OCI-LY3 (cell line): ENCODE measurements at regions not wholly inside any gene's neighbourhood (a gene's known extent, or its start where the extent isn't known, plus 50 kb on each side); places are given as distances from the start of the nearest gene placed in this dataset.
A peak's percentile ranks its signal among the peaks of the same experiment; 100 is the strongest.

ENCODE experiments used
- H2AFZ ChIP-seq: fragments of 200-600, 300-600 bp; shearing (Covaris generic); 2 replicates; pipeline ENCODE4 v1.6.0; 2014; ENCODE audit warnings: antibody characterized with exemption, low read depth, low read length
- H3K27ac ChIP-seq: fragments of 200-600, 300-600 bp; sonication (generic); 2 replicates; pipeline ENCODE4 v1.5.1; 2014; ENCODE audit warnings: mild to moderate bottlenecking, low read length, moderate library complexity, mixed read lengths
- H3K27me3 ChIP-seq: fragments of 200-600, 300-600 bp; sonication (generic); 2 replicates; pipeline ENCODE4 v1.6.1; 2014; ENCODE audit warnings: low read depth, low read length, mixed read lengths
- H3K36me3 ChIP-seq: fragments of 200-600, 300-600 bp; sonication (generic); replicated peaks from 2 replicates; pipeline ENCODE3; 2014; ENCODE audit warnings: low read depth, low read length, mixed read lengths
- H3K4me1 ChIP-seq: fragments of 300-600, 200-600 bp; sonication (generic); 2 replicates; pipeline ENCODE4 v1.6.1; 2014; ENCODE audit warnings: low read length, mixed read lengths
- H3K4me2 ChIP-seq: fragments of 200-600, 300-600 bp; sonication (generic); 2 replicates; pipeline ENCODE4 v1.6.1; 2014; ENCODE audit warnings: low read length, mixed read lengths
- H3K4me3 ChIP-seq: fragments of 300-600, 200-600 bp; sonication (generic); 2 replicates; pipeline ENCODE4 v1.5.1; 2014; ENCODE audit warnings: antibody characterized with exemption, mild to moderate bottlenecking, low read length, moderate library complexity
- H3K79me2 ChIP-seq: fragments of 300-600, 200-600 bp; shearing (Covaris generic); 2 replicates; pipeline ENCODE4 v1.6.1; 2014; ENCODE audit warnings: mild to moderate bottlenecking, low read length, mixed read lengths
- H3K9ac ChIP-seq: fragments of 300-600, 200-600 bp; shearing (Covaris generic); 2 replicates; pipeline ENCODE4 v1.6.0; 2014; ENCODE audit warnings: mild to moderate bottlenecking, low read length, moderate library complexity
- H3K9me3 ChIP-seq: fragments of 200-600, 300-600 bp; shearing (Covaris generic); 2 replicates; pipeline ENCODE4 v1.6.1; 2014; ENCODE audit warnings: low read length, mixed read lengths; ENCODE audit not compliant: insufficient read depth
- H4K20me1 ChIP-seq: fragments of 200-600, 300-600 bp; sonication (generic); 2 replicates; pipeline ENCODE4 v1.6.1; 2016; ENCODE audit warnings: low read length, mixed read lengths; ENCODE audit not compliant: insufficient read depth
- CTCF ChIP-seq: fragments of 200-600, 300-600 bp; sonication (generic); IDR thresholded peaks from 2 replicates; pipeline ENCODE4 v1.5.1; 2014; ENCODE audit warnings: antibody characterized with exemption, low read length, low read depth
- EZH2phosphoT487 ChIP-seq: fragments of 200-600 bp; shearing (Covaris generic); IDR thresholded peaks from 2 replicates; pipeline ENCODE4 v1.6.1; 2018; ENCODE audit warnings: antibody characterized with exemption, mixed run types, low read depth

DNA sequence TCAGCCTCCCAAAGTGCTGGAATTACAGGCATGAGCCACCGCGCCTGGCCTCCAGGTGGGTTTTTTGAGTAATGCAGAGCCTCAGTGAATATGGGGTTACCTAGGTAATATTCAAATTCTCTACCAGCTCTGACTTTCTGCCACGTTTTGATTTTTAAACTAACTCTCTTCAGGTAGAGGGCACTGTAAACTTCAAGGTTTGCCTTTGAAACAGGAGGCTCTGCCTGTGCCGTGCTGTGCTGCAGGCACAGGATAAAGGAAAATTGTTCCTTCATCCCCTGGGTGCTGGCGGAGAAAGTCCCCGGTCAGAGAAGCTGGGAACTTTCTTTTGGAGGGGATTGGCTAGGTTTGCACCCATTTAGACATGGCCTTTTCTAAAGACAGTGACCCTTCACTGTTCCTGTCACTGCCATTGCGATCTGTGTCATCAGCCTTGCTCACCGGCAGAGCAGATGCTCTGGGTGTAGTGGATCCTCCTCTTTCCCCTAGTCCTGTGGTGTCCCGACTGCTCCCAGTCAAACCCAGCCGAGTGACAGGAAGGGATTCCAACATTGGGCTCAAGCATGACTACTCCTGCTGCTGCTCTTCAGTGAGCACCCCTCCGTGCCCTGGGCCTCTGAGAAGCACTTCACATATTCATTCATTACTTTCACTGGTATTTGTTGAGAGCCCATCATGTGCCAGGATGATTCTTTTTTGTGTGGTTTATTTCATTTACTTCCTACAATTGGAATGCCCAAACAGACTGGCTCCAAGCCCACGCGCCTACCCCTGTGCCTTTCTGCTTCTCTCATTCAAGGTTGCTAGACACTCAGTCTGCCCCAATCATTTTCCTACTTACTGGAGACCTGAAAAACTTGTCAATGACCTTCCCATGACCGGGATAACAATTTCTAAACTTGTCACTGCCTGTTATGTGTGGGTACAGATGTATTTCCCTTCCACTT, 103.6 kb downstream of the TMEM30B start:
- no peak overlapping the region for H3K27ac ChIP-seq
- TF ChIP-seq CTCF, result peak; percentile 22; the same call in 1 of the 2 replicates
- TF ChIP-seq EZH2phosphoT487, result no peak
- no peaks in the 10 kb centered on the region for H4K20me1 ChIP-seq
- no peaks in the 10 kb centered on the region for H3K36me3 ChIP-seq
- H3K9ac ChIP-seq, result no peak overlapping the region
- peak overlapping the region; percentile 63 for H2AFZ ChIP-seq
- H3K27me3 ChIP-seq, result peaks cover 4% of the 10 kb centered on the region; the same call in 1 of the 2 replicates
- peak overlapping the region; percentile 27; the same call in 1 of the 2 replicates for H3K4me3 ChIP-seq
- H3K4me1 ChIP-seq, result peaks cover 13% of the 10 kb centered on the region
- no peaks in the 10 kb centered on the region for H3K9me3 ChIP-seq
- H3K79me2 ChIP-seq, result no peaks in the 10 kb centered on the region
- peak overlapping the region; percentile 37 for H3K4me2 ChIP-seq

- no peak overlapping the region for H3K9ac ChIP-seq
- peaks cover 13% of the 10 kb centered on the region for H3K4me1 ChIP-seq
- no peak overlapping the region for H3K4me3 ChIP-seq
- H4K20me1 ChIP-seq, result no peaks in the 10 kb centered on the region
- H2AFZ ChIP-seq, result no peak overlapping the region
- no peak for TF ChIP-seq EZH2phosphoT487
- no peak for TF ChIP-seq CTCF
- no peaks in the 10 kb centered on the region for H3K9me3 ChIP-seq
- peaks cover 4% of the 10 kb centered on the region; the same call in 1 of the 2 replicates for H3K27me3 ChIP-seq
- H3K79me2 ChIP-seq, result no peaks in the 10 kb centered on the region
- H3K36me3 ChIP-seq, result no peaks in the 10 kb centered on the region
- no peak overlapping the region for H3K4me2 ChIP-seq
- H3K27ac ChIP-seq, result no peak overlapping the region
Measured at GRCh38 chr14:61176686-61177085, 104.5 kb downstream of the TMEM30B start.

DNA sequence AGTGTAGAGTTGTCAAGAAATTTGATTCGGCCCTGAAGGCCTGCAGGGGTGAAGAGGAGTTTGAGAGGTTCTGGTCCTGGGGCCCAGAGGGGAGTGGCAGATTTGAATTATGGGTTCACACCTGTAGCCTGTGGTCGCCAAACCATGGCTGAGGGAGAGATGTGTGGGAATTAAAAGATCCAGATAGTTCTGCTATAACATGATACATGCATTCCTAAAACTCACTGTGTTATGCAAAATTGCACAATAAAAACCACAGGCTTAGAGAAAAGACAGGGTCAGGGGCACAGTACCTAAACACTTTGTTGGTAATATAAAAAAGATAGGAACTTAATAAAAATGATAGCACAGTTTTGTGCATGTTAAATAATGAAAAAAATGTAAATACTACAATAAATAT, 106.2 kb downstream of the TMEM30B start:
- Histone ChIP-seq H3K4me2 (no peak overlapping the region), H3K4me3 (no peak overlapping the region), H3K36me3 (no peaks in the 10 kb centered on the region), H2AFZ (no peak overlapping the region), H3K4me1 (peaks cover 13% of the 10 kb centered on the region), H3K27me3 (peaks cover 4% of the 10 kb centered on the region; the same call in 1 of the 2 replicates), H3K27ac (no peak overlapping the region), H4K20me1 (no peaks in the 10 kb centered on the region), H3K9ac (no peak overlapping the region), H3K9me3 (no peaks in the 10 kb centered on the region), H3K79me2 (no peaks in the 10 kb centered on the region)
- no peak for TF ChIP-seq CTCF
- TF ChIP-seq EZH2phosphoT487, result no peak

DNA sequence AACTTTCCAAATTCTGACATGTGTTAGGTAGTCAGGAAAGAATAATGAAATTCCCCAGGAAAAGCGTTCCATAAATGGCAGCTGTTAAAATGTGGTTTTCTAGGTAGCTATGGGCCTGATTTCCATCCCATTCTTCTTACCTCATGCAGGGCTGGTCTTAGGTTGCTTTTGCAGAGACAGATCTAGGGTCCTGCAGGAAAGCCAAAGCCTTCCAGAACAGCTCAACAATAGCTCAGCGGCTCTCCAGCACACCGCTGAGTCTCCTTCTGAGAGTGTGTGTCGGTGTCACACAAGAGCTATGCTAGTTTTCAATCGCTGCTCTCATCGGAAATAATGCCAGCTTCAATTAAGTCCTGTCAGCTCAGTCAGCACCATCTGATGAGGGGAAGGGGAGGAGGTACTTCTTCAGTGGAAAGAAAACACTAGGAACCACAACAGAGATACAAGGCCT, 106.7 kb downstream of the TMEM30B start:
- Histone ChIP-seq H3K4me3 (no peak overlapping the region), H3K27ac (no peak overlapping the region), H3K36me3 (no peaks in the 10 kb centered on the region), H3K9ac (no peak overlapping the region), H3K9me3 (no peaks in the 10 kb centered on the region), H3K79me2 (no peaks in the 10 kb centered on the region), H4K20me1 (no peaks in the 10 kb centered on the region), H3K4me1 (peaks cover 13% of the 10 kb centered on the region), H3K27me3 (peaks cover 4% of the 10 kb centered on the region; the same call in 1 of the 2 replicates), H2AFZ (no peak overlapping the region), H3K4me2 (no peak overlapping the region)
- TF ChIP-seq EZH2phosphoT487 (no peak), CTCF (no peak)
